Neuronal stem cell (in vitro differentiated cells): ENCODE measurements at regions not wholly inside any gene's neighbourhood (a gene's known extent, or its start where the extent isn't known, plus 50 kb on each side); places are given as distances from the start of the nearest gene placed in this dataset.

Source experiments
- DNase-seq: peaks from one replicate; pipeline ENCODE4 v3.0.0-alpha.2; 2013; ENCODE audit warnings: low spot score
- H2AFZ ChIP-seq: one replicate; pipeline ENCODE4 v1.6.1; 2013; ENCODE audit warnings: mild to moderate bottlenecking, low read length, inconsistent platforms
- H2AK5ac ChIP-seq: 2 replicates; pipeline ENCODE4 v1.6.1; 2013; ENCODE audit warnings: low read depth, mild to moderate bottlenecking, inconsistent platforms, low read length, moderate library complexity, mixed read lengths
- H2BK120ac ChIP-seq: 2 replicates; pipeline ENCODE4 v1.6.1; 2013; ENCODE audit warnings: low read depth, mild to moderate bottlenecking, inconsistent platforms, low read length, moderate library complexity, mixed read lengths
- H2BK12ac ChIP-seq: one replicate; pipeline ENCODE4 v1.6.1; 2013; ENCODE audit warnings: low read length, inconsistent platforms
- H2BK15ac ChIP-seq: 2 replicates; pipeline ENCODE4 v1.6.1; 2013; ENCODE audit warnings: mild to moderate bottlenecking, low read length, inconsistent platforms, mixed read lengths
- H2BK5ac ChIP-seq: one replicate; pipeline ENCODE4 v1.6.1; 2013; ENCODE audit warnings: inconsistent platforms, mild to moderate bottlenecking, low read length, moderate library complexity
- H3K14ac ChIP-seq: one replicate; pipeline ENCODE4 v1.6.1; 2013; ENCODE audit warnings: low read length, inconsistent platforms
- H3K18ac ChIP-seq: 2 replicates; pipeline ENCODE4 v1.6.1; 2013; ENCODE audit warnings: low read length, inconsistent platforms
- H3K23ac ChIP-seq: 2 replicates; pipeline ENCODE4 v1.6.1; 2013; ENCODE audit warnings: low read depth, mild to moderate bottlenecking, mixed read lengths, low read length, inconsistent platforms; ENCODE audit not compliant: poor library complexity
- H3K27ac ChIP-seq: replicated peaks from 3 replicates; pipeline ENCODE4 v1.5.1; 2013; ENCODE audit warnings: low read length, inconsistent platforms
- H3K27me3 ChIP-seq, 3 experiments: 2 replicates each; pipeline ENCODE4 v1.6.1; 2013; ENCODE audit warnings: low read length in 3 of 3, mild to moderate bottlenecking in 2 of 3, inconsistent platforms in 1 of 3, low read depth in 1 of 3, mixed read lengths in 1 of 3, moderate library complexity in 1 of 3; ENCODE audit not compliant: control insufficient read depth in 3 of 3, insufficient read depth in 3 of 3
- H3K36me3 ChIP-seq, 2 donors: replicated peaks in 1 of 2; 2 replicates each; pipeline ENCODE4 v1.6.1; 2013; ENCODE audit warnings: low read length in 2 of 2; ENCODE audit not compliant: control insufficient read depth in 2 of 2, insufficient read depth in 2 of 2
- H3K4ac ChIP-seq: 2 replicates; pipeline ENCODE4 v1.6.1; 2013; ENCODE audit warnings: inconsistent platforms, mild to moderate bottlenecking, low read length, moderate library complexity
- H3K4me1 ChIP-seq, 2 donors: 1 replicate in 1 of 2; 2 replicates in 1 of 2; pipeline ENCODE4 v1.6.1; 2013; ENCODE audit warnings: low read length in 2 of 2, low read depth in 1 of 2; ENCODE audit not compliant: control insufficient read depth in 2 of 2, insufficient read depth in 1 of 2
- H3K4me2 ChIP-seq: one replicate; pipeline ENCODE4 v1.6.1; 2013; ENCODE audit warnings: mild to moderate bottlenecking, low read length, inconsistent platforms; ENCODE audit not compliant: insufficient read depth, poor library complexity, severe bottlenecking
- H3K4me3 ChIP-seq, 2 donors: 2 replicates each; pipeline ENCODE4 v1.5.1; 2013; ENCODE audit warnings: low read length in 2 of 2, mild to moderate bottlenecking in 2 of 2, inconsistent platforms in 1 of 2, moderate library complexity in 1 of 2
- H3K79me1 ChIP-seq: one replicate; pipeline ENCODE4 v1.6.1; 2013; ENCODE audit warnings: low read depth, mild to moderate bottlenecking, inconsistent platforms, low read length, moderate library complexity
- H3K9ac ChIP-seq: one replicate; pipeline ENCODE4 v1.6.1; 2013; ENCODE audit warnings: mild to moderate bottlenecking, low read depth, low read length, inconsistent platforms; ENCODE audit not compliant: poor library complexity
- H3K9me3 ChIP-seq, 2 donors: replicated peaks in 1 of 2; 2 replicates each; pipeline versions ENCODE3 to v1.6.1; 2013; ENCODE audit warnings: low read length in 2 of 2, mild to moderate bottlenecking in 2 of 2, inconsistent platforms in 1 of 2, low read depth in 1 of 2, mixed read lengths in 1 of 2, moderate library complexity in 1 of 2; ENCODE audit not compliant: control insufficient read depth in 2 of 2, insufficient read depth in 1 of 2
- H4K8ac ChIP-seq: one replicate; pipeline ENCODE4 v1.6.1; 2013; ENCODE audit warnings: low read depth, mild to moderate bottlenecking, inconsistent platforms, low read length, moderate library complexity
- H4K91ac ChIP-seq: one replicate; pipeline ENCODE4 v1.6.1; 2013; ENCODE audit warnings: low read length, low read depth, mild to moderate bottlenecking, inconsistent platforms; ENCODE audit not compliant: poor library complexity
- WGBS, 2 donors: extraction: QIAGEN DNeasy Blood & Tissue Kit; methylation state at CpG; one replicate each; pipeline ENCODE4 v1.1.7; 2013; ENCODE audit warnings: missing lambda C conversion rate in 2 of 2, mixed read lengths in 1 of 2; ENCODE audit not compliant: insufficient read length in 2 of 2, insufficient replicate concordance in 1 of 2; ENCODE audit errors: extremely low coverage in 2 of 2; 5-methylcytosine and 5-hydroxymethylcytosine counted together

GRCh38 chr4:114361249-114361648, 237.4 kb upstream of the UGT8 start:
- Histone ChIP-seq H3K23ac (no peak overlapping the region), H2AFZ (no peak overlapping the region), H2BK15ac (no peak overlapping the region), H2BK120ac (no peak overlapping the region), H4K8ac (no peak overlapping the region), H3K36me3 (no peaks in the 10 kb centered on the region), H3K4me3 (no peak overlapping the region), H3K27ac (no peak overlapping the region), H2BK5ac (no peak overlapping the region), H3K14ac (no peak overlapping the region), H3K79me1 (no peaks in the 10 kb centered on the region), H3K4me2 (no peak overlapping the region), H3K9me3 (no peaks in the 10 kb centered on the region), H3K4ac (no peak overlapping the region), H4K91ac (no peak overlapping the region), H3K27me3 (no peaks in the 10 kb centered on the region), H3K18ac (no peak overlapping the region), H3K9ac (no peak overlapping the region), H2BK12ac (no peak overlapping the region), H2AK5ac (no peak overlapping the region), H3K4me1 (no peaks in the 10 kb centered on the region)
- DNase-seq, result no peak
- no CpG with 5 or more reads among the region's 3 CpGs for WGBS, 2 donors

DNA sequence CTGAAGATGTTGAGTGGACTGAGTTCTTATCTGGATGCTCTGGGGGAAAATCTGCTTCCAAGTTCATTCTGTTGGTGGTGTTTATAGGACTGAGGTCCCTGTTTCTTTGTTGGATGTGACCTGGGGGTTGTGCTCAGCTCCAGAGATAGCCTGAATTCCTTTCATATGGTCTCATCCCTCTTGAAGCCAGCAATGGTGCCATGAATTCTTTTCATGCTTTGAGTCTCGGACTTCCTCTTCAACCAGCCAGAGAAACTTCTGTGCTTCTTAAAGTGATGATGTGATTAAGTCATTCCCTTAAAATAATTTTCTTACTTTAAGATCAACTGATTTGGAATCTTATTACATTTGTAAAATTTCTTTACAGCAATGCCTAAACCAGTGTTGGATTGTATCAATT, 233.8 kb upstream of the UGT8 start:
- Histone ChIP-seq H3K36me3 (no peaks in the 10 kb centered on the region), H3K79me1 (no peaks in the 10 kb centered on the region), H3K27ac (no peak overlapping the region), H4K8ac (no peak overlapping the region), H3K9me3 (no peaks in the 10 kb centered on the region), H2AK5ac (no peak overlapping the region), H3K4ac (no peak overlapping the region), H3K4me3 (no peak overlapping the region), H3K14ac (no peak overlapping the region), H3K23ac (no peak overlapping the region), H3K27me3 (no peaks in the 10 kb centered on the region), H3K9ac (no peak overlapping the region), H3K18ac (no peak overlapping the region), H2BK15ac (no peak overlapping the region), H4K91ac (no peak overlapping the region), H2AFZ (peak overlapping the region; percentile 15), H3K4me2 (no peak overlapping the region), H2BK12ac (no peak overlapping the region), H2BK120ac (no peak overlapping the region), H2BK5ac (no peak overlapping the region), H3K4me1 (no peaks in the 10 kb centered on the region)
- no peak for DNase-seq
- WGBS, 2 donors, result no CpG with 5 or more reads among the region's 1 CpG

- Histone ChIP-seq H2AFZ (no peak overlapping the region), H3K4me2 (no peak overlapping the region), H3K14ac (no peak overlapping the region), H3K4me3 (no peak overlapping the region), H3K9me3 (no peaks in the 10 kb centered on the region), H3K18ac (no peak overlapping the region), H3K9ac (no peak overlapping the region), H2BK15ac (no peak overlapping the region), H3K4ac (no peak overlapping the region), H2BK120ac (no peak overlapping the region), H3K27me3 (no peaks in the 10 kb centered on the region), H3K36me3 (no peaks in the 10 kb centered on the region), H3K27ac (no peak overlapping the region), H3K4me1 (no peaks in the 10 kb centered on the region), H3K23ac (no peak overlapping the region), H2BK5ac (no peak overlapping the region), H4K91ac (no peak overlapping the region), H3K79me1 (no peaks in the 10 kb centered on the region), H4K8ac (no peak overlapping the region), H2BK12ac (no peak overlapping the region), H2AK5ac (no peak overlapping the region)
- no peak for DNase-seq
- WGBS, 2 donors, result no CpG with 5 or more reads among the region's 1 CpG
Measured at GRCh38 chr4:114365591-114365990, 233.0 kb upstream of the UGT8 start.

- WGBS, 2 donors, result no CpG with 5 or more reads among the region's 2 CpGs
- DNase-seq, result no peak
- no peaks in the 10 kb centered on the region for H3K36me3 ChIP-seq
Measured at GRCh38 chr4:114366368-114366767, 232.2 kb upstream of the UGT8 start.

More at GRCh38 chr4:114366368-114366767, 232.2 kb upstream of the UGT8 start:
- Histone ChIP-seq H3K9me3 (no peaks in the 10 kb centered on the region), H3K27me3 (no peaks in the 10 kb centered on the region), H3K9ac (no peak overlapping the region), H3K14ac (no peak overlapping the region), H2BK120ac (no peak overlapping the region), H2BK15ac (no peak overlapping the region), H3K4me3 (no peak overlapping the region), H2BK12ac (no peak overlapping the region), H4K91ac (no peak overlapping the region), H3K79me1 (no peaks in the 10 kb centered on the region), H4K8ac (no peak overlapping the region), H3K23ac (no peak overlapping the region), H3K4ac (no peak overlapping the region), H3K18ac (no peak overlapping the region), H3K4me1 (no peaks in the 10 kb centered on the region), H2BK5ac (no peak overlapping the region), H2AFZ (no peak overlapping the region), H3K27ac (no peak overlapping the region), H3K4me2 (no peak overlapping the region), H2AK5ac (no peak overlapping the region)
